ENCODE measurements at regions not wholly inside any gene's neighbourhood (a gene's known extent, or its start where the extent isn't known, plus 50 kb on each side); places are given as distances from the start of the nearest gene placed in this dataset.
"Not testable (repeated sequence)": the region's sequence is repeated elsewhere in the genome, so short reads cannot be mapped to it uniquely, and the experiment has no call there.

DNA sequence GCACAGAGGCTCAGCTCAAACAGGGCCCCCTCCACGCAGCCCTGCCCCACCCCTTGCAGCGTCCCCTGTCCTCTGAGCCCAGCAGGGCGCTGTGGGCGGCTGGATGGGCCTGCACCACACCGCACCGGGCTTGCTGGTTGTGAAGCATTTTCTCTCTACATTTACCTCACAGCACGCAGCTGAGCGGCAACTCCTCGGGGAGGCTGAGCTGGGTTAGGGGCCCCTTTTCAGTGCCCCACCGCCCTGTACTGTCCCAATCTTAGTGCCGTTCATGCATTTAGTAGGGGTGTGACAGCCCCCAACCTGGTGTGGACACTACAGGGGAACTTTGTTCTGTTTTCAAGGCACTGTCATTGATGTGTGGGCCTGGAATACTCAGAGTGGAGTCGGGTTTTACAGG, 97.7 kb downstream of the TNFRSF13B start:
- TF ChIP-seq CTCF, POLR2A (IDR thresholded peaks at IDR 0.05): not testable (repeated sequence)

All from uterus (tissue), 2 donors.